H1 (cell line): ENCODE measurements at regions not wholly inside any gene's neighbourhood (a gene's known extent, or its start where the extent isn't known, plus 50 kb on each side); places are given as distances from the start of the nearest gene placed in this dataset.

Source experiments
- KDM5A ChIP-seq: fragments of 200-600 bp; IDR thresholded peaks from 2 replicates; pipeline ENCODE4 v1.7.1; 2012; ENCODE audit warnings: mild to moderate bottlenecking, low read length, inconsistent platforms, mixed read lengths
- SIN3A ChIP-seq, 2 experiments: IDR thresholded peaks in 1 of 2; conservative IDR thresholded peaks in 1 of 2; 2 replicates each; pipeline ENCODE4 v1.6.1; 2011 to 2012; ENCODE audit warnings: low read length in 2 of 2, improper control_type of control experiment in 1 of 2, low read depth in 1 of 2, mild to moderate bottlenecking in 1 of 2
- TF ChIP-seq, protein P1 (sequence below): fragments of 300-600 bp; sonication (generic); IDR thresholded peaks from 2 replicates; pipeline ENCODE4 v1.7.1; 2012; ENCODE audit warnings: low read length, moderate library complexity, mild to moderate bottlenecking, inconsistent platforms; ENCODE audit not compliant: insufficient replicate concordance

DNA sequence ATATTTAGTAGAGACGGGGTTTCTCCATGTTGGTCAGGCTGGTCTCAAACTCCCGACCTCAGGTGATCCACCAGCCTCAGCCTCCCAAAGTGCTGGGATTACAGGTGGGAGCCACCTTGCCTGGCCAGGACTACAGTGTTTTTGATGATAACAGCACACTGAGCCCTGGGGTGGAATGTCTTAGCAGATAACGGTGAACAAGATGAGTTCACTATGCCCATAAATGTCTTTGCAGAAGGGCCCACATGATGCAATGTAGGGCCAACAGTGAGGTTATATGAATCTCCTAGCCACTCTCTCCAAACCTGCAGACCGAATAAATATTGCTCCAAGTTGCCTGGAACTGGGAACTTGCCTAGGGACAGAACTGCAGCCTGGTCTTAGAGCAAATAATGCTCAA is 235.1 kb downstream of the COG6 start (continued):
- TF ChIP-seq, protein P1, sequence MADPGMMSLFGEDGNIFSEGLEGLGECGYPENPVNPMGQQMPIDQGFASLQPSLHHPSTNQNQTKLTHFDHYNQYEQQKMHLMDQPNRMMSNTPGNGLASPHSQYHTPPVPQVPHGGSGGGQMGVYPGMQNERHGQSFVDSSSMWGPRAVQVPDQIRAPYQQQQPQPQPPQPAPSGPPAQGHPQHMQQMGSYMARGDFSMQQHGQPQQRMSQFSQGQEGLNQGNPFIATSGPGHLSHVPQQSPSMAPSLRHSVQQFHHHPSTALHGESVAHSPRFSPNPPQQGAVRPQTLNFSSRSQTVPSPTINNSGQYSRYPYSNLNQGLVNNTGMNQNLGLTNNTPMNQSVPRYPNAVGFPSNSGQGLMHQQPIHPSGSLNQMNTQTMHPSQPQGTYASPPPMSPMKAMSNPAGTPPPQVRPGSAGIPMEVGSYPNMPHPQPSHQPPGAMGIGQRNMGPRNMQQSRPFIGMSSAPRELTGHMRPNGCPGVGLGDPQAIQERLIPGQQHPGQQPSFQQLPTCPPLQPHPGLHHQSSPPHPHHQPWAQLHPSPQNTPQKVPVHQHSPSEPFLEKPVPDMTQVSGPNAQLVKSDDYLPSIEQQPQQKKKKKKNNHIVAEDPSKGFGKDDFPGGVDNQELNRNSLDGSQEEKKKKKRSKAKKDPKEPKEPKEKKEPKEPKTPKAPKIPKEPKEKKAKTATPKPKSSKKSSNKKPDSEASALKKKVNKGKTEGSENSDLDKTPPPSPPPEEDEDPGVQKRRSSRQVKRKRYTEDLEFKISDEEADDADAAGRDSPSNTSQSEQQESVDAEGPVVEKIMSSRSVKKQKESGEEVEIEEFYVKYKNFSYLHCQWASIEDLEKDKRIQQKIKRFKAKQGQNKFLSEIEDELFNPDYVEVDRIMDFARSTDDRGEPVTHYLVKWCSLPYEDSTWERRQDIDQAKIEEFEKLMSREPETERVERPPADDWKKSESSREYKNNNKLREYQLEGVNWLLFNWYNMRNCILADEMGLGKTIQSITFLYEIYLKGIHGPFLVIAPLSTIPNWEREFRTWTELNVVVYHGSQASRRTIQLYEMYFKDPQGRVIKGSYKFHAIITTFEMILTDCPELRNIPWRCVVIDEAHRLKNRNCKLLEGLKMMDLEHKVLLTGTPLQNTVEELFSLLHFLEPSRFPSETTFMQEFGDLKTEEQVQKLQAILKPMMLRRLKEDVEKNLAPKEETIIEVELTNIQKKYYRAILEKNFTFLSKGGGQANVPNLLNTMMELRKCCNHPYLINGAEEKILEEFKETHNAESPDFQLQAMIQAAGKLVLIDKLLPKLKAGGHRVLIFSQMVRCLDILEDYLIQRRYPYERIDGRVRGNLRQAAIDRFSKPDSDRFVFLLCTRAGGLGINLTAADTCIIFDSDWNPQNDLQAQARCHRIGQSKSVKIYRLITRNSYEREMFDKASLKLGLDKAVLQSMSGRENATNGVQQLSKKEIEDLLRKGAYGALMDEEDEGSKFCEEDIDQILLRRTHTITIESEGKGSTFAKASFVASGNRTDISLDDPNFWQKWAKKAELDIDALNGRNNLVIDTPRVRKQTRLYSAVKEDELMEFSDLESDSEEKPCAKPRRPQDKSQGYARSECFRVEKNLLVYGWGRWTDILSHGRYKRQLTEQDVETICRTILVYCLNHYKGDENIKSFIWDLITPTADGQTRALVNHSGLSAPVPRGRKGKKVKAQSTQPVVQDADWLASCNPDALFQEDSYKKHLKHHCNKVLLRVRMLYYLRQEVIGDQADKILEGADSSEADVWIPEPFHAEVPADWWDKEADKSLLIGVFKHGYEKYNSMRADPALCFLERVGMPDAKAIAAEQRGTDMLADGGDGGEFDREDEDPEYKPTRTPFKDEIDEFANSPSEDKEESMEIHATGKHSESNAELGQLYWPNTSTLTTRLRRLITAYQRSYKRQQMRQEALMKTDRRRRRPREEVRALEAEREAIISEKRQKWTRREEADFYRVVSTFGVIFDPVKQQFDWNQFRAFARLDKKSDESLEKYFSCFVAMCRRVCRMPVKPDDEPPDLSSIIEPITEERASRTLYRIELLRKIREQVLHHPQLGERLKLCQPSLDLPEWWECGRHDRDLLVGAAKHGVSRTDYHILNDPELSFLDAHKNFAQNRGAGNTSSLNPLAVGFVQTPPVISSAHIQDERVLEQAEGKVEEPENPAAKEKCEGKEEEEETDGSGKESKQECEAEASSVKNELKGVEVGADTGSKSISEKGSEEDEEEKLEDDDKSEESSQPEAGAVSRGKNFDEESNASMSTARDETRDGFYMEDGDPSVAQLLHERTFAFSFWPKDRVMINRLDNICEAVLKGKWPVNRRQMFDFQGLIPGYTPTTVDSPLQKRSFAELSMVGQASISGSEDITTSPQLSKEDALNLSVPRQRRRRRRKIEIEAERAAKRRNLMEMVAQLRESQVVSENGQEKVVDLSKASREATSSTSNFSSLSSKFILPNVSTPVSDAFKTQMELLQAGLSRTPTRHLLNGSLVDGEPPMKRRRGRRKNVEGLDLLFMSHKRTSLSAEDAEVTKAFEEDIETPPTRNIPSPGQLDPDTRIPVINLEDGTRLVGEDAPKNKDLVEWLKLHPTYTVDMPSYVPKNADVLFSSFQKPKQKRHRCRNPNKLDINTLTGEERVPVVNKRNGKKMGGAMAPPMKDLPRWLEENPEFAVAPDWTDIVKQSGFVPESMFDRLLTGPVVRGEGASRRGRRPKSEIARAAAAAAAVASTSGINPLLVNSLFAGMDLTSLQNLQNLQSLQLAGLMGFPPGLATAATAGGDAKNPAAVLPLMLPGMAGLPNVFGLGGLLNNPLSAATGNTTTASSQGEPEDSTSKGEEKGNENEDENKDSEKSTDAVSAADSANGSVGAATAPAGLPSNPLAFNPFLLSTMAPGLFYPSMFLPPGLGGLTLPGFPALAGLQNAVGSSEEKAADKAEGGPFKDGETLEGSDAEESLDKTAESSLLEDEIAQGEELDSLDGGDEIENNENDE = no peak
- TF ChIP-seq KDM5A (no peak), SIN3A (conservative IDR thresholded peaks at IDR 0.05 in 1 of 2, IDR thresholded peaks at IDR 0.05 in 1 of 2; ENCODE audit: low read depth in 1 of 2, low read length in 2 of 2) (no peak)
- TF ChIP-seq, all 59 proteins: peak for 0
